ENCODE measurements at regions not wholly inside any gene's neighbourhood (a gene's known extent, or its start where the extent isn't known, plus 50 kb on each side); places are given as distances from the start of the nearest gene placed in this dataset.

GRCh38 chr7:140273417-140273816 lies 96.6 kb upstream of the KDM7A start:
- no peak for TF ChIP-seq CTCF (IDR thresholded peaks at IDR 0.05 in 8 of 11, conservative IDR thresholded peaks at IDR 0.05 in 3 of 11)
- no peak for TF ChIP-seq POLR2A (IDR thresholded peaks at IDR 0.05)
- TF ChIP-seq POLR2AphosphoS5 (IDR thresholded peaks at IDR 0.05), result no peak
